H9 (cell line): ENCODE measurements at regions not wholly inside any gene's neighbourhood (a gene's known extent, or its start where the extent isn't known, plus 50 kb on each side); places are given as distances from the start of the nearest gene placed in this dataset.

ENCODE experiments used
- DNase-seq: peaks from one replicate; pipeline ENCODE4 v3.0.0-alpha.2; 2017
- H2AFZ ChIP-seq: one replicate; pipeline ENCODE4 v1.6.1; 2013; ENCODE audit warnings: mild to moderate bottlenecking, low read length, control low read depth, moderate library complexity
- H2AK5ac ChIP-seq: 2 replicates; pipeline ENCODE4 v1.6.1; 2013; ENCODE audit warnings: low read length, control low read depth, mixed read lengths; ENCODE audit not compliant: insufficient read length
- H2BK120ac ChIP-seq: one replicate; pipeline ENCODE4 v1.6.1; 2013; ENCODE audit warnings: low read depth, mild to moderate bottlenecking, low read length, control low read depth, inconsistent platforms; ENCODE audit not compliant: poor library complexity, severe bottlenecking
- H2BK12ac ChIP-seq: 2 replicates; pipeline ENCODE4 v1.6.1; 2013; ENCODE audit warnings: low read length, control low read depth, mixed read lengths, low read depth; ENCODE audit not compliant: insufficient read length
- H2BK15ac ChIP-seq: 2 replicates; pipeline ENCODE4 v1.6.1; 2013; ENCODE audit warnings: low read depth, low read length, control low read depth
- H2BK20ac ChIP-seq: one replicate; pipeline ENCODE4 v1.6.1; 2013; ENCODE audit warnings: low read depth, mild to moderate bottlenecking, low read length, control low read depth, inconsistent platforms; ENCODE audit not compliant: poor library complexity, severe bottlenecking
- H2BK5ac ChIP-seq: 2 replicates; pipeline ENCODE4 v1.6.1; 2013; ENCODE audit warnings: low read length, control low read depth, mixed read lengths; ENCODE audit not compliant: insufficient read length
- H3K14ac ChIP-seq: 2 replicates; pipeline ENCODE4 v1.6.1; 2013; ENCODE audit warnings: low read length, control low read depth; ENCODE audit not compliant: insufficient read depth
- H3K18ac ChIP-seq: 2 replicates; pipeline ENCODE4 v1.6.1; 2013; ENCODE audit warnings: low read depth, mild to moderate bottlenecking, mixed read lengths, low read length, control low read depth; ENCODE audit not compliant: insufficient read length
- H3K23ac ChIP-seq: 2 replicates; pipeline ENCODE4 v1.6.1; 2013; ENCODE audit warnings: low read length, control low read depth, mixed read lengths, low read depth; ENCODE audit not compliant: insufficient read length
- H3K23me2 ChIP-seq: 2 replicates; pipeline ENCODE4 v1.6.1; 2013; ENCODE audit warnings: low read depth, mild to moderate bottlenecking, mixed read lengths, low read length, control low read depth; ENCODE audit not compliant: insufficient read length, poor library complexity, severe bottlenecking
- H3K27ac ChIP-seq: 2 replicates; pipeline ENCODE4 v1.5.1; 2013; ENCODE audit warnings: low read length, control low read depth, mixed read lengths, low read depth; ENCODE audit not compliant: insufficient read length
- H3K27me3 ChIP-seq: 2 replicates; pipeline ENCODE4 v1.6.1; 2013; ENCODE audit warnings: low read length, control low read depth, inconsistent platforms; ENCODE audit not compliant: insufficient read depth
- H3K4ac ChIP-seq: 2 replicates; pipeline ENCODE4 v1.6.1; 2013; ENCODE audit warnings: low read depth, mild to moderate bottlenecking, control low read depth, inconsistent platforms, low read length, moderate library complexity
- H3K4me1 ChIP-seq: 2 replicates; pipeline ENCODE4 v1.6.1; 2013; ENCODE audit warnings: low read length, control low read depth, inconsistent platforms; ENCODE audit not compliant: insufficient read depth
- H3K4me2 ChIP-seq: 2 replicates; pipeline ENCODE4 v1.6.1; 2013; ENCODE audit warnings: low read length, control low read depth, mixed read lengths; ENCODE audit not compliant: insufficient read length, insufficient read depth
- H3K56ac ChIP-seq: 2 replicates; pipeline ENCODE4 v1.6.1; 2013; ENCODE audit warnings: low read depth, mild to moderate bottlenecking, mixed read lengths, low read length, control low read depth; ENCODE audit not compliant: insufficient read length
- H3K79me1 ChIP-seq: 2 replicates; pipeline ENCODE4 v1.6.1; 2013; ENCODE audit warnings: low read depth, mild to moderate bottlenecking, moderate library complexity, low read length, control low read depth, inconsistent platforms; ENCODE audit not compliant: insufficient read depth, poor library complexity, severe bottlenecking
- H3K79me2 ChIP-seq: 2 replicates; pipeline ENCODE4 v1.6.1; 2013; ENCODE audit warnings: low read length, control low read depth, inconsistent platforms; ENCODE audit not compliant: insufficient read depth
- H3K9ac ChIP-seq: 2 replicates; pipeline ENCODE4 v1.6.1; 2013; ENCODE audit warnings: low read length, control low read depth, mixed read lengths; ENCODE audit not compliant: insufficient read length; ENCODE audit errors: extremely low read depth
- H3K9me3 ChIP-seq: one replicate; pipeline ENCODE4 v1.6.1; 2013; ENCODE audit warnings: low read depth, low read length, inconsistent platforms; ENCODE audit not compliant: control insufficient read depth
- H3T11ph ChIP-seq: one replicate; pipeline ENCODE4 v1.6.1; 2013; ENCODE audit warnings: mild to moderate bottlenecking, low read length, control low read depth, inconsistent platforms
- H4K20me1 ChIP-seq: one replicate; pipeline ENCODE4 v1.6.1; 2013; ENCODE audit not compliant: control insufficient read depth, insufficient read length, insufficient read depth
- H4K5ac ChIP-seq: 2 replicates; pipeline ENCODE4 v1.6.1; 2013; ENCODE audit warnings: low read depth, mild to moderate bottlenecking, mixed read lengths, low read length, control low read depth; ENCODE audit not compliant: insufficient read length
- H4K8ac ChIP-seq: replicated peaks from 2 replicates; pipeline ENCODE4 v1.6.1; 2013; ENCODE audit warnings: low read length, control low read depth, mixed read lengths, low read depth; ENCODE audit not compliant: insufficient read length
- H4K91ac ChIP-seq: 2 replicates; pipeline ENCODE4 v1.6.1; 2013; ENCODE audit warnings: low read depth, mild to moderate bottlenecking, moderate library complexity, mixed read lengths, low read length, control low read depth; ENCODE audit not compliant: insufficient read length
- H3K27ac Mint-ChIP-seq, 3 experiments: 2 replicates in 2 of 3; 3 replicates in 1 of 3; pipeline ENCODE4 v1.8.0; 2020 to 2021; ENCODE audit warnings: mixed read lengths in 3 of 3, mild to moderate bottlenecking in 1 of 3, moderate library complexity in 1 of 3
- H3K27me3 Mint-ChIP-seq: 2 replicates; pipeline ENCODE4 v1.8.0; 2021; ENCODE audit warnings: low read depth, mild to moderate bottlenecking, moderate library complexity, mixed read lengths
- H3K36me3 Mint-ChIP-seq, 3 experiments: 2 replicates in 2 of 3; 3 replicates in 1 of 3; pipeline ENCODE4 v1.8.0; 2020 to 2021; ENCODE audit warnings: low read depth in 3 of 3, mixed read lengths in 3 of 3; ENCODE audit not compliant: insufficient read depth in 1 of 3
- H3K4me1 Mint-ChIP-seq, 2 experiments: 2 replicates each; pipeline ENCODE4 v1.8.0; 2020; ENCODE audit warnings: mixed read lengths in 2 of 2
- H3K4me3 Mint-ChIP-seq, 2 experiments: 2 replicates in 1 of 2; 3 replicates in 1 of 2; pipeline ENCODE4 v1.8.0; 2020 to 2021; ENCODE audit warnings: mild to moderate bottlenecking in 2 of 2, mixed read lengths in 2 of 2, moderate library complexity in 1 of 2
- H3K9me3 Mint-ChIP-seq, 2 experiments: 2 replicates in 1 of 2; 3 replicates in 1 of 2; pipeline ENCODE4 v1.8.0; 2020; ENCODE audit warnings: mild to moderate bottlenecking in 2 of 2, mixed read lengths in 2 of 2, moderate library complexity in 1 of 2
- WGBS: extraction: QIAGEN DNeasy Blood & Tissue Kit; methylation state at CpG from one replicate; pipeline ENCODE4 v1.1.7; 2013; ENCODE audit warnings: missing lambda C conversion rate, low lambda C conversion rate, mixed read lengths; ENCODE audit not compliant: insufficient read length; ENCODE audit errors: extremely low coverage; 5-methylcytosine and 5-hydroxymethylcytosine counted together
- TF ChIP-seq, protein P1 (sequence below): fragments of 200-600 bp; sonication (generic); conservative IDR thresholded peaks from 3 replicates; pipeline ENCODE4 v1.8.0; 2021; ENCODE audit warnings: antibody characterized with exemption, mild to moderate bottlenecking

DNA sequence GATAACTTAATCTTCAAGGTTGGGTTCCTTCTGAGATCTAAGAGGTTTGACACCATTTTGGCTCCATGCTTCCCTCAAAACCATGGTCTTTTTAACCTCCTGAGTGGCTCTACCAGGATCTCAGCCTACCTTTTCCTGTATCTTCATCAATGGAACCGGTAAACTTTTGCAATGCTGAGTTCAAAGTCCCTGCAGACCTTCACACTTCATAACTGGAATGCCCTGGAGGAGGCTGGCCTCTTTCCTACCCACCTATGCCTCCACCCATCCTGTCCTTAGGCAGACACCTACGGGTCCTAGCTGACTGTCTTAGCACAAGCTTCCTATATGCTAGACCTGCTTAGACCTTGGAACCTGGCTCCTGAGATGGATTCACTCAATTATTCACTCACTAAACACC lies 89.5 kb upstream of the EEA1 start:
- no peak overlapping the region for H2AFZ ChIP-seq
- H3K18ac ChIP-seq = no peak overlapping the region
- H2AK5ac ChIP-seq = no peak overlapping the region
- no peak overlapping the region for H3K27ac ChIP-seq
- H3K4me2 ChIP-seq = no peak overlapping the region
- no peak overlapping the region for H2BK12ac ChIP-seq
- H3K56ac ChIP-seq = no peak overlapping the region
- Mint-ChIP-seq H3K9me3 (no peaks in the 10 kb centered on the region), H3K27ac (no peak overlapping the region; a peak in 1 of 7 replicates), H3K4me3 (no peak overlapping the region), H3K4me1 (peaks cover 21 to 23% of the 10 kb centered on the region in 2 experiments), H3K36me3 (no peaks in the 10 kb centered on the region), H3K27me3 (no peaks in the 10 kb centered on the region; the same call in 1 of the 2 replicates)
- TF ChIP-seq, protein P1, sequence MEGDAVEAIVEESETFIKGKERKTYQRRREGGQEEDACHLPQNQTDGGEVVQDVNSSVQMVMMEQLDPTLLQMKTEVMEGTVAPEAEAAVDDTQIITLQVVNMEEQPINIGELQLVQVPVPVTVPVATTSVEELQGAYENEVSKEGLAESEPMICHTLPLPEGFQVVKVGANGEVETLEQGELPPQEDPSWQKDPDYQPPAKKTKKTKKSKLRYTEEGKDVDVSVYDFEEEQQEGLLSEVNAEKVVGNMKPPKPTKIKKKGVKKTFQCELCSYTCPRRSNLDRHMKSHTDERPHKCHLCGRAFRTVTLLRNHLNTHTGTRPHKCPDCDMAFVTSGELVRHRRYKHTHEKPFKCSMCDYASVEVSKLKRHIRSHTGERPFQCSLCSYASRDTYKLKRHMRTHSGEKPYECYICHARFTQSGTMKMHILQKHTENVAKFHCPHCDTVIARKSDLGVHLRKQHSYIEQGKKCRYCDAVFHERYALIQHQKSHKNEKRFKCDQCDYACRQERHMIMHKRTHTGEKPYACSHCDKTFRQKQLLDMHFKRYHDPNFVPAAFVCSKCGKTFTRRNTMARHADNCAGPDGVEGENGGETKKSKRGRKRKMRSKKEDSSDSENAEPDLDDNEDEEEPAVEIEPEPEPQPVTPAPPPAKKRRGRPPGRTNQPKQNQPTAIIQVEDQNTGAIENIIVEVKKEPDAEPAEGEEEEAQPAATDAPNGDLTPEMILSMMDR = no peak
- H2BK5ac ChIP-seq = no peak overlapping the region
- no peak overlapping the region for H4K8ac ChIP-seq
- no peak overlapping the region for H2BK20ac ChIP-seq
- no peak overlapping the region for H3T11ph ChIP-seq
- no peak overlapping the region for H3K14ac ChIP-seq
- H3K79me1 ChIP-seq = no peaks in the 10 kb centered on the region
- no peaks in the 10 kb centered on the region for H3K79me2 ChIP-seq
- no peak overlapping the region for H4K5ac ChIP-seq
- no peaks in the 10 kb centered on the region for H4K20me1 ChIP-seq
- no peaks in the 10 kb centered on the region for H3K23me2 ChIP-seq
- H4K91ac ChIP-seq = no peak overlapping the region
- no peak overlapping the region for H3K4ac ChIP-seq
- no peak for DNase-seq
- H3K9me3 ChIP-seq = no peaks in the 10 kb centered on the region
- WGBS = no CpG with 5 or more reads among the region's 2 CpGs
- no peak overlapping the region for H3K9ac ChIP-seq
- H3K27me3 ChIP-seq = no peaks in the 10 kb centered on the region
- no peak overlapping the region for H2BK15ac ChIP-seq
- H3K23ac ChIP-seq = no peak overlapping the region
- peaks cover 3% of the 10 kb centered on the region; the same call in 1 of the 2 replicates for H3K4me1 ChIP-seq
- no peak overlapping the region for H2BK120ac ChIP-seq
